Right atrium auricular region (tissue), 2 donors: ENCODE measurements at regions not wholly inside any gene's neighbourhood (a gene's known extent, or its start where the extent isn't known, plus 50 kb on each side); places are given as distances from the start of the nearest gene placed in this dataset.

Experiments
- DNase-seq: peaks from one replicate; pipeline ENCODE4 v3.0.0-alpha.2; 2019; ENCODE audit warnings: low spot score
- H3K27ac ChIP-seq, 2 donors: fragments of 200-600 bp; sonication (generic); 1 replicate in 1 of 2; 2 replicates in 1 of 2; pipeline ENCODE4 v1.5.1; 2016 to 2019
- H3K27me3 ChIP-seq, 2 donors: fragments of 200-600 bp; sonication (generic); one replicate each; pipeline versions ENCODE4 v1.5.1 to v1.6.0; 2017 to 2019
- H3K36me3 ChIP-seq: fragments of 200-600 bp; sonication (generic); one replicate; pipeline ENCODE4 v1.5.1; 2016
- H3K4me1 ChIP-seq, 2 donors: fragments of 200-600 bp; sonication (generic); one replicate each; pipeline versions ENCODE4 v1.5.1 to v1.6.0; 2017 to 2019
- H3K4me3 ChIP-seq, 2 donors: fragments of 200-600 bp; sonication (generic); 1 replicate in 1 of 2; 2 replicates in 1 of 2; pipeline ENCODE4 v1.5.1; 2017 to 2019; ENCODE audit warnings: mild to moderate bottlenecking in 1 of 2, moderate library complexity in 1 of 2
- H3K9me3 ChIP-seq, 2 donors: fragments of 200-600 bp; sonication (generic); one replicate each; pipeline ENCODE4 v1.5.1; 2019
- CTCF ChIP-seq, 2 donors: fragments of 200-600 bp; sonication (generic); IDR thresholded peaks; one replicate each; pipeline ENCODE4 v1.5.1; 2019; ENCODE audit warnings: antibody characterized with exemption in 2 of 2

GRCh38 chr6:1028723-1029122, 283.2 kb upstream of the FOXQ1 start:
- DNase-seq: peak; percentile 1
- Histone ChIP-seq H3K27me3 (no peaks in the 10 kb centered on the region), H3K36me3 (no peaks in the 10 kb centered on the region), H3K4me3 (no peak overlapping the region), H3K9me3 (peaks cover 0 to 16% of the 10 kb centered on the region in 2 donors), H3K4me1 (no peaks in the 10 kb centered on the region), H3K27ac (no peak overlapping the region)
- TF ChIP-seq CTCF (IDR thresholded peaks at IDR 0.05): no peak

GRCh38 chr6:1027795-1028569, 283.9 kb upstream of the FOXQ1 start:
- H3K27me3 ChIP-seq: no peaks in the 10 kb centered on the region
- no peak overlapping the region for H3K27ac ChIP-seq
- H3K36me3 ChIP-seq: no peaks in the 10 kb centered on the region
- peak; percentile 32 for DNase-seq
- TF ChIP-seq CTCF (IDR thresholded peaks at IDR 0.05): no peak
- H3K4me3 ChIP-seq: no peak overlapping the region
- H3K4me1 ChIP-seq: no peaks in the 10 kb centered on the region
- peaks cover 0 to 16% of the 10 kb centered on the region in 2 donors for H3K9me3 ChIP-seq

GRCh38 chr6:1027109-1027794, 284.6 kb upstream of the FOXQ1 start:
- no peaks in the 10 kb centered on the region for H3K4me1 ChIP-seq
- H3K27ac ChIP-seq: no peak overlapping the region
- no peaks in the 10 kb centered on the region for H3K36me3 ChIP-seq
- no peak for TF ChIP-seq CTCF (IDR thresholded peaks at IDR 0.05)
- peaks cover 0 to 9% of the 10 kb centered on the region in 2 donors for H3K9me3 ChIP-seq
- no peaks in the 10 kb centered on the region for H3K27me3 ChIP-seq
- DNase-seq: no peak
- no peak overlapping the region for H3K4me3 ChIP-seq

GRCh38 chr6:1025821-1026220, 286.1 kb upstream of the FOXQ1 start:
- DNase-seq: peak; percentile 21
- no peak overlapping the region for H3K27ac ChIP-seq
- H3K4me3 ChIP-seq: no peak overlapping the region
- H3K9me3 ChIP-seq: no peaks in the 10 kb centered on the region
- no peaks in the 10 kb centered on the region for H3K36me3 ChIP-seq
- TF ChIP-seq CTCF (IDR thresholded peaks at IDR 0.05): no peak
- H3K27me3 ChIP-seq: no peaks in the 10 kb centered on the region
- no peaks in the 10 kb centered on the region for H3K4me1 ChIP-seq

GRCh38 chr6:1024587-1024986, 287.3 kb upstream of the FOXQ1 start:
- Histone ChIP-seq H3K27ac (no peak overlapping the region), H3K27me3 (no peaks in the 10 kb centered on the region), H3K4me1 (no peaks in the 10 kb centered on the region), H3K9me3 (no peaks in the 10 kb centered on the region), H3K4me3 (no peak overlapping the region), H3K36me3 (no peaks in the 10 kb centered on the region)
- no peak for DNase-seq
- TF ChIP-seq CTCF (IDR thresholded peaks at IDR 0.05): no peak
